ENCODE measurements at regions not wholly inside any gene's neighbourhood (a gene's known extent, or its start where the extent isn't known, plus 50 kb on each side); places are given as distances from the start of the nearest gene placed in this dataset.

DNA sequence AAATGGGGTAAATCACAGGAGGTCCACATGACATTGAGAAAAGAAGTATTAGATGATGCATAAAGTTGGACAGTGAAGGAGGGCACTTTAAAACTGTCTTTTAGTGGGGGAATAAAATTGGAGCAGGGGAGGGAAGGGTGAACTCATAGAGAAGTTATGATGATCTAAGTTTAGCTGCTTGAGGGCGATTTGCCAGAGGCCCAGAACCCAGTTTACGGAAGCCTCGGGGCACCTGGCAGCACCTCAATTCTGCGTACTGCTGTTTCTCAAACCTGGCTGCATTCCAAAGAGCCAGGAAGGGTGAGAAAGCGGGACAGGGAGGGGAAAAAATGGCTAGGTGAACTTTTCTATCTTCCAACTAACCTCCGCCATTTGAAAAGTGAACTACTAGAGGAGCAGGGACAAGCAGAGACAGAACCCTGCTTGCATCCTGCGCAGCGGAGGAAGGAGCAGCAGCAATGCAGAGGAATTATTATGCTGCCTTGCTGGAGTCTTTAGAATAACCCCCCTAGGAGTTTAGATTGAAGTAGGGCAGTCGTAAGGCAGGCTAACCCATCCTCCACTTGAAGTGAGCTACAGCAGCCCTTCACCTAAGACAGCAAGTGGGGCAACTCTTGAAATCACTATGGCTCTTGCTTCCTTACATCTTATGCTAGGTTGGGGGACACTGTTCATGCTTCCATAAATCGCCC lies 316.8 kb downstream of the BRINP1 start:
- TF ChIP-seq EZH2phosphoT487 (IDR thresholded peaks at IDR 0.05) = no peak
- no peak for TF ChIP-seq EZH2 (IDR thresholded peaks at IDR 0.05)
- TF ChIP-seq, protein P1, sequence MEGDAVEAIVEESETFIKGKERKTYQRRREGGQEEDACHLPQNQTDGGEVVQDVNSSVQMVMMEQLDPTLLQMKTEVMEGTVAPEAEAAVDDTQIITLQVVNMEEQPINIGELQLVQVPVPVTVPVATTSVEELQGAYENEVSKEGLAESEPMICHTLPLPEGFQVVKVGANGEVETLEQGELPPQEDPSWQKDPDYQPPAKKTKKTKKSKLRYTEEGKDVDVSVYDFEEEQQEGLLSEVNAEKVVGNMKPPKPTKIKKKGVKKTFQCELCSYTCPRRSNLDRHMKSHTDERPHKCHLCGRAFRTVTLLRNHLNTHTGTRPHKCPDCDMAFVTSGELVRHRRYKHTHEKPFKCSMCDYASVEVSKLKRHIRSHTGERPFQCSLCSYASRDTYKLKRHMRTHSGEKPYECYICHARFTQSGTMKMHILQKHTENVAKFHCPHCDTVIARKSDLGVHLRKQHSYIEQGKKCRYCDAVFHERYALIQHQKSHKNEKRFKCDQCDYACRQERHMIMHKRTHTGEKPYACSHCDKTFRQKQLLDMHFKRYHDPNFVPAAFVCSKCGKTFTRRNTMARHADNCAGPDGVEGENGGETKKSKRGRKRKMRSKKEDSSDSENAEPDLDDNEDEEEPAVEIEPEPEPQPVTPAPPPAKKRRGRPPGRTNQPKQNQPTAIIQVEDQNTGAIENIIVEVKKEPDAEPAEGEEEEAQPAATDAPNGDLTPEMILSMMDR (IDR thresholded peaks at IDR 0.05) = no peak
- H2AFZ ChIP-seq (replicated peaks) = peak overlapping the region; percentile 53
- no peaks in the 10 kb centered on the region for H3K36me3 Mint-ChIP-seq

DNA sequence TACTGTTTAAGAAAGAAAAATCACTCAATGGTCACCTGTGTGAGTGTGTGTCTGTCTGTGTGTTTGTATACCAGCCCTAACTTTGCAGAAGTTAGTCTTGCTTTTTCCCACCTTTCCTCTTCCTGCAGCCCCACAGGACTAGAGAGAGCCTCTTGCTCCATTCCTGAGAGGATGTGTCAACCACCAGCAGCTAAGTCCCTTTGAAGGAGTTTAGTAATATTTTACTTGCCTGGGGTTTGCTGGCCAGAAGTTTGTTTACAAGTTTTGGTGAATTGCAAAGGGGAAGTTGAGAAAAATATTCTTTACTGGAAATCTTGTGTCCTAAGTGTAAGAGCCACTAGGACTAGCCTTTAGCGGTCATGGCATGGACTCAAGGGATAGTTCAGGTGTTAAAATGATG lies 316.2 kb downstream of the BRINP1 start:
- TF ChIP-seq, protein P1 (IDR thresholded peaks at IDR 0.05) = no peak
- TF ChIP-seq EZH2 (IDR thresholded peaks at IDR 0.05) = no peak
- no peak for TF ChIP-seq EZH2phosphoT487 (IDR thresholded peaks at IDR 0.05)
- Mint-ChIP-seq H3K27me3 (ENCODE audit: insufficient read depth, low read depth) (no peaks in the 10 kb centered on the region), H3K36me3 (no peaks in the 10 kb centered on the region), H3K27ac (no peak overlapping the region), H3K4me3 (no peak overlapping the region), H3K4me1 (peaks cover 14% of the 10 kb centered on the region), H3K9me3 (no peaks in the 10 kb centered on the region)
- Histone ChIP-seq H3K36me3 (no peaks in the 10 kb centered on the region), H3K4me1 (no peaks in the 10 kb centered on the region), H3K4me3 (no peak overlapping the region), H3K79me2 (ENCODE audit: low read depth) (no peaks in the 10 kb centered on the region), H2AFZ (replicated peaks) (peak overlapping the region; percentile 53), H3F3A (ENCODE audit: low read depth) (no peaks in the 10 kb centered on the region), H3K9me3 (ENCODE audit: low read depth) (no peaks in the 10 kb centered on the region), H3K27ac (no peak overlapping the region), H4K20me1 (ENCODE audit: low read depth) (no peaks in the 10 kb centered on the region), H3K9ac (no peak overlapping the region), H3K27me3 (no peaks in the 10 kb centered on the region), H3K4me2 (no peak overlapping the region)
- no peak for DNase-seq (ENCODE audit: low spot score)

More for the DNA sequence above, 316.8 kb downstream of the BRINP1 start:
- Histone ChIP-seq H3K79me2 (ENCODE audit: low read depth) (no peaks in the 10 kb centered on the region), H3K36me3 (no peaks in the 10 kb centered on the region), H3K27ac (no peak overlapping the region), H3K4me2 (no peak overlapping the region), H3K9ac (no peak overlapping the region), H3K27me3 (no peaks in the 10 kb centered on the region), H3K4me1 (no peaks in the 10 kb centered on the region), H3F3A (ENCODE audit: low read depth) (no peaks in the 10 kb centered on the region), H4K20me1 (ENCODE audit: low read depth) (no peaks in the 10 kb centered on the region), H3K9me3 (ENCODE audit: low read depth) (no peaks in the 10 kb centered on the region), H3K4me3 (no peak overlapping the region)
- Mint-ChIP-seq H3K9me3 (no peaks in the 10 kb centered on the region), H3K4me3 (no peak overlapping the region), H3K4me1 (peaks cover 18% of the 10 kb centered on the region), H3K27me3 (ENCODE audit: insufficient read depth, low read depth) (peaks cover under 1% of the 10 kb centered on the region), H3K27ac (no peak overlapping the region)
- DNase-seq (ENCODE audit: low spot score) = no peak

DNA sequence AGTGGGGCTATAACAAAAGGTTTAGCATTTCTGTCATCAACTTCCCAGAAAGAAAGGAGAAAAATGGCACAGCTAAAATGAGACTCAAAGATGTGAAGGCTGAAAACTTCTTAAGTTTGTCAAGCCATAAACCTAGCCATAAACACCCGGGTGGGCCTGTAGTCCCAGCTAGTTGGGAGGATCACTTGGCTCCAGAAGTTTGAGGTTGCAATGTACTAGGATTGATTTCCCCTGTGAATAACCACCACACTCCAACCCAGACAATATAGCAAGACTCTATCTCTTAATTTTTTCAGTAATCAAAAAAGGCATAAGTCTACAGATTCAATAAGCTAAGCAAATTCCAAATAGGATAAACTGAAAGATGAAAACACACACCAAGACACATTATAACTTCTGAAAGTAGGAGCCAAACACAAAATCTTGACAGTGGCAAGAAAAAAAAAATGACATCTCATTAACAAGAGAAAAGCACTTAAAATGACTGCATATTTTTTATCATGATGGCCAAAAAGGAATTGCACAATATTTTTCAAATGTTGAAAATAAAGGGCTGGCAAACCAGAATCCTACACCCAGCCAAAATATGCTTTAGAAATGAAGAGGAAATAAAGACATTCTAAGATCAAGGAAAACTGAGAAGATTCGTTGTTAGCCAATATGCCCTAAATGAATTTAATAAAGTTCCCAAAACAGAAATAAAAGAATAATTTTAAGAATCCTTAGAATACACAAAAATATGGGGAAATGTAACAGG lies 308.4 kb downstream of the BRINP1 start:
- Mint-ChIP-seq H3K9me3 (no peaks in the 10 kb centered on the region), H3K27ac (no peak overlapping the region), H3K4me3 (no peak overlapping the region), H3K4me1 (peaks cover 2% of the 10 kb centered on the region), H3K27me3 (ENCODE audit: insufficient read depth, low read depth) (no peaks in the 10 kb centered on the region), H3K36me3 (no peaks in the 10 kb centered on the region)
- TF ChIP-seq EZH2 (IDR thresholded peaks at IDR 0.05) (no peak), EZH2phosphoT487 (IDR thresholded peaks at IDR 0.05) (no peak)
- TF ChIP-seq, protein P1 (IDR thresholded peaks at IDR 0.05) = no peak
- Histone ChIP-seq H3K4me3 (no peak overlapping the region), H3K27ac (no peak overlapping the region), H3F3A (ENCODE audit: low read depth) (no peaks in the 10 kb centered on the region), H4K20me1 (ENCODE audit: low read depth) (no peaks in the 10 kb centered on the region), H3K27me3 (no peaks in the 10 kb centered on the region), H2AFZ (replicated peaks) (no peak overlapping the region), H3K9me3 (ENCODE audit: low read depth) (no peaks in the 10 kb centered on the region), H3K9ac (no peak overlapping the region), H3K4me1 (no peaks in the 10 kb centered on the region), H3K36me3 (no peaks in the 10 kb centered on the region), H3K79me2 (ENCODE audit: low read depth) (no peaks in the 10 kb centered on the region), H3K4me2 (no peak overlapping the region)
- DNase-seq (ENCODE audit: low spot score) = no peak
